HepG2 (cell line): ENCODE measurements at regions not wholly inside any gene's neighbourhood (a gene's known extent, or its start where the extent isn't known, plus 50 kb on each side); places are given as distances from the start of the nearest gene placed in this dataset.
"Not testable (repeated sequence)": the region's sequence is repeated elsewhere in the genome, so short reads cannot be mapped to it uniquely, and the experiment has no call there.

Experiments used
- KDM2A ChIP-seq: sonication (generic); formaldehyde crosslinking; IDR thresholded peaks from 2 replicates; pipeline ENCODE4 v1.4.0; 2020; ENCODE audit warnings: low read depth, missing genetic modification reagents, borderline replicate concordance
- ZBTB38 ChIP-seq: sonication (generic); formaldehyde crosslinking; IDR thresholded peaks from 2 replicates; pipeline ENCODE4 v1.5.1; 2020; ENCODE audit warnings: mild to moderate bottlenecking, missing genetic modification reagents
- TF ChIP-seq, protein P1 (sequence below), 2 experiments: fragments of 450-650 bp in 1 of 2; sonication (generic) in 1 of 2; formaldehyde crosslinking in 1 of 2; IDR thresholded peaks; 2 replicates each; pipeline versions ENCODE4 v1.6.1 to v1.8.0; 2016 to 2022; ENCODE audit warnings: antibody characterized with exemption in 1 of 2, mild to moderate bottlenecking in 1 of 2, missing genetic modification reagents in 1 of 2
- TF ChIP-seq, protein P2 (sequence below): sonication (generic); formaldehyde crosslinking; IDR thresholded peaks from 2 replicates; pipeline ENCODE4 v1.4.0; 2020; ENCODE audit warnings: missing genetic modification reagents
- TF ChIP-seq, protein P3 (sequence below): sonication (generic); formaldehyde crosslinking; IDR thresholded peaks from 2 replicates; pipeline ENCODE4 v1.4.0; 2020; ENCODE audit warnings: missing genetic modification reagents, borderline replicate concordance
- TF ChIP-seq, protein P4 (sequence below): IDR thresholded peaks from 2 replicates; pipeline ENCODE4 v1.6.1; 2016; ENCODE audit warnings: missing biosample characterization, missing genetic modification reagents, low read depth

DNA sequence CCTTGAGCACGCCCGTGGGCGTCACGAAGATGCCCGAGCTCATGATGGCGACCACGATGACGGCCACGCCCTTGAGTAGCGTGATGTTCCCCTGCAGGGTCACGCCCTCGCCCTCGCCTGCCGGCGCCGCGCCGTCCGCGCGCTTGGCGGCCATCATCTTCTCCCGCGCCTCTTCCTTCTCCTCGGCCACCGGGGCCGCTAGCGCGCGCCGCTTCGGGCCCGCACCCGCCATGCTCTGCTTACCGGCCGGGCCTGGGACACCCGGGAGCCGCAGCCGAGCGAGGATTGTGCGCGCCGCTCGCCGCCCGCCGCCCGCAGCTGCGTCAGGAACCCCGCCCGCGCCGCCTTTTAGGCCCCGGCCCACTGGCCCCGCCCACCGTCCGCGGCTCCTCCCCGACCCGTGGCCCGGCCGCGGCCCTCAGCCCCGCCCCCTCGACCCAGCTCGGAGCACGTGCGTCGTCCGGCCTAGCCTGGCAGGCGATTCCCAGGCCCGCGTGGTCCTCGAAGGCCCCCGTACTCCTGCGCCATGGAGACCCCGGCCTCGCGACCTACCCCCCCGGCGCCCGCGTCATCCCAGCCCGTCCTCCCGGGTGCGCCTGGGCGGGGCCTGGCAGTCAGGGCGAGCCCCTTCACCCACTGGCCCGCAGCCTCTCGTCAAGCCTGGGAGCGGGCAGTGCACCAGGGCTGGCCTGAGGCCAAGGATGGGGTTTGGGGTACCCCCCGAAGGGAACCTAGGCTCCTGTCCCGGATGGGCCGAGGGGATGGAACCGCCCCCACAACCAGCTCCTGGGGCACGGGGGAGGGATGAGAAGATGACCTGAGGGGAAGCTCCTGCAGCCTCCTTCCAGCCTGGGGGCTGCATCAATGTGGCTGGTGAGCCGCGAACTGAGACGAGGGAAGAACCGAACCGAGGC is 79.0 kb upstream of the METTL9 start (continued):
- TF ChIP-seq, protein P1, sequence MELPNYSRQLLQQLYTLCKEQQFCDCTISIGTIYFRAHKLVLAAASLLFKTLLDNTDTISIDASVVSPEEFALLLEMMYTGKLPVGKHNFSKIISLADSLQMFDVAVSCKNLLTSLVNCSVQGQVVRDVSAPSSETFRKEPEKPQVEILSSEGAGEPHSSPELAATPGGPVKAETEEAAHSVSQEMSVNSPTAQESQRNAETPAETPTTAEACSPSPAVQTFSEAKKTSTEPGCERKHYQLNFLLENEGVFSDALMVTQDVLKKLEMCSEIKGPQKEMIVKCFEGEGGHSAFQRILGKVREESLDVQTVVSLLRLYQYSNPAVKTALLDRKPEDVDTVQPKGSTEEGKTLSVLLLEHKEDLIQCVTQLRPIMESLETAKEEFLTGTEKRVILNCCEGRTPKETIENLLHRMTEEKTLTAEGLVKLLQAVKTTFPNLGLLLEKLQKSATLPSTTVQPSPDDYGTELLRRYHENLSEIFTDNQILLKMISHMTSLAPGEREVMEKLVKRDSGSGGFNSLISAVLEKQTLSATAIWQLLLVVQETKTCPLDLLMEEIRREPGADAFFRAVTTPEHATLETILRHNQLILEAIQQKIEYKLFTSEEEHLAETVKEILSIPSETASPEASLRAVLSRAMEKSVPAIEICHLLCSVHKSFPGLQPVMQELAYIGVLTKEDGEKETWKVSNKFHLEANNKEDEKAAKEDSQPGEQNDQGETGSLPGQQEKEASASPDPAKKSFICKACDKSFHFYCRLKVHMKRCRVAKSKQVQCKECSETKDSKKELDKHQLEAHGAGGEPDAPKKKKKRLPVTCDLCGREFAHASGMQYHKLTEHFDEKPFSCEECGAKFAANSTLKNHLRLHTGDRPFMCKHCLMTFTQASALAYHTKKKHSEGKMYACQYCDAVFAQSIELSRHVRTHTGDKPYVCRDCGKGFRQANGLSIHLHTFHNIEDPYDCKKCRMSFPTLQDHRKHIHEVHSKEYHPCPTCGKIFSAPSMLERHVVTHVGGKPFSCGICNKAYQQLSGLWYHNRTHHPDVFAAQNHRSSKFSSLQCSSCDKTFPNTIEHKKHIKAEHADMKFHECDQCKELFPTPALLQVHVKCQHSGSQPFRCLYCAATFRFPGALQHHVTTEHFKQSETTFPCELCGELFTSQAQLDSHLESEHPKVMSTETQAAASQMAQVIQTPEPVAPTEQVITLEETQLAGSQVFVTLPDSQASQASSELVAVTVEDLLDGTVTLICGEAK (IDR thresholded peaks at IDR 0.05): not testable (repeated sequence)
- TF ChIP-seq, protein P1 (CRISPR knock-in tag; IDR thresholded peaks at IDR 0.05): peak; percentile 94
- TF ChIP-seq ZBTB38 (CRISPR knock-in tag) (peak; percentile 98), KDM2A (CRISPR knock-in tag) (peak; percentile 97)
- TF ChIP-seq, protein P2, sequence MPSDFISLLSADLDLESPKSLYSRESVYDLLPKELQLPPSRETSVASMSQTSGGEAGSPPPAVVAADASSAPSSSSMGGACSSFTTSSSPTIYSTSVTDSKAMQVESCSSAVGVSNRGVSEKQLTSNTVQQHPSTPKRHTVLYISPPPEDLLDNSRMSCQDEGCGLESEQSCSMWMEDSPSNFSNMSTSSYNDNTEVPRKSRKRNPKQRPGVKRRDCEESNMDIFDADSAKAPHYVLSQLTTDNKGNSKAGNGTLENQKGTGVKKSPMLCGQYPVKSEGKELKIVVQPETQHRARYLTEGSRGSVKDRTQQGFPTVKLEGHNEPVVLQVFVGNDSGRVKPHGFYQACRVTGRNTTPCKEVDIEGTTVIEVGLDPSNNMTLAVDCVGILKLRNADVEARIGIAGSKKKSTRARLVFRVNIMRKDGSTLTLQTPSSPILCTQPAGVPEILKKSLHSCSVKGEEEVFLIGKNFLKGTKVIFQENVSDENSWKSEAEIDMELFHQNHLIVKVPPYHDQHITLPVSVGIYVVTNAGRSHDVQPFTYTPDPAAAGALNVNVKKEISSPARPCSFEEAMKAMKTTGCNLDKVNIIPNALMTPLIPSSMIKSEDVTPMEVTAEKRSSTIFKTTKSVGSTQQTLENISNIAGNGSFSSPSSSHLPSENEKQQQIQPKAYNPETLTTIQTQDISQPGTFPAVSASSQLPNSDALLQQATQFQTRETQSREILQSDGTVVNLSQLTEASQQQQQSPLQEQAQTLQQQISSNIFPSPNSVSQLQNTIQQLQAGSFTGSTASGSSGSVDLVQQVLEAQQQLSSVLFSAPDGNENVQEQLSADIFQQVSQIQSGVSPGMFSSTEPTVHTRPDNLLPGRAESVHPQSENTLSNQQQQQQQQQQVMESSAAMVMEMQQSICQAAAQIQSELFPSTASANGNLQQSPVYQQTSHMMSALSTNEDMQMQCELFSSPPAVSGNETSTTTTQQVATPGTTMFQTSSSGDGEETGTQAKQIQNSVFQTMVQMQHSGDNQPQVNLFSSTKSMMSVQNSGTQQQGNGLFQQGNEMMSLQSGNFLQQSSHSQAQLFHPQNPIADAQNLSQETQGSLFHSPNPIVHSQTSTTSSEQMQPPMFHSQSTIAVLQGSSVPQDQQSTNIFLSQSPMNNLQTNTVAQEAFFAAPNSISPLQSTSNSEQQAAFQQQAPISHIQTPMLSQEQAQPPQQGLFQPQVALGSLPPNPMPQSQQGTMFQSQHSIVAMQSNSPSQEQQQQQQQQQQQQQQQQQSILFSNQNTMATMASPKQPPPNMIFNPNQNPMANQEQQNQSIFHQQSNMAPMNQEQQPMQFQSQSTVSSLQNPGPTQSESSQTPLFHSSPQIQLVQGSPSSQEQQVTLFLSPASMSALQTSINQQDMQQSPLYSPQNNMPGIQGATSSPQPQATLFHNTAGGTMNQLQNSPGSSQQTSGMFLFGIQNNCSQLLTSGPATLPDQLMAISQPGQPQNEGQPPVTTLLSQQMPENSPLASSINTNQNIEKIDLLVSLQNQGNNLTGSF: peak; percentile 99
- TF ChIP-seq, protein P3, sequence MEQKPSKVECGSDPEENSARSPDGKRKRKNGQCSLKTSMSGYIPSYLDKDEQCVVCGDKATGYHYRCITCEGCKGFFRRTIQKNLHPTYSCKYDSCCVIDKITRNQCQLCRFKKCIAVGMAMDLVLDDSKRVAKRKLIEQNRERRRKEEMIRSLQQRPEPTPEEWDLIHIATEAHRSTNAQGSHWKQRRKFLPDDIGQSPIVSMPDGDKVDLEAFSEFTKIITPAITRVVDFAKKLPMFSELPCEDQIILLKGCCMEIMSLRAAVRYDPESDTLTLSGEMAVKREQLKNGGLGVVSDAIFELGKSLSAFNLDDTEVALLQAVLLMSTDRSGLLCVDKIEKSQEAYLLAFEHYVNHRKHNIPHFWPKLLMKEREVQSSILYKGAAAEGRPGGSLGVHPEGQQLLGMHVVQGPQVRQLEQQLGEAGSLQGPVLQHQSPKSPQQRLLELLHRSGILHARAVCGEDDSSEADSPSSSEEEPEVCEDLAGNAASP (CRISPR knock-in tag): peak; percentile 94
- TF ChIP-seq, protein P4, sequence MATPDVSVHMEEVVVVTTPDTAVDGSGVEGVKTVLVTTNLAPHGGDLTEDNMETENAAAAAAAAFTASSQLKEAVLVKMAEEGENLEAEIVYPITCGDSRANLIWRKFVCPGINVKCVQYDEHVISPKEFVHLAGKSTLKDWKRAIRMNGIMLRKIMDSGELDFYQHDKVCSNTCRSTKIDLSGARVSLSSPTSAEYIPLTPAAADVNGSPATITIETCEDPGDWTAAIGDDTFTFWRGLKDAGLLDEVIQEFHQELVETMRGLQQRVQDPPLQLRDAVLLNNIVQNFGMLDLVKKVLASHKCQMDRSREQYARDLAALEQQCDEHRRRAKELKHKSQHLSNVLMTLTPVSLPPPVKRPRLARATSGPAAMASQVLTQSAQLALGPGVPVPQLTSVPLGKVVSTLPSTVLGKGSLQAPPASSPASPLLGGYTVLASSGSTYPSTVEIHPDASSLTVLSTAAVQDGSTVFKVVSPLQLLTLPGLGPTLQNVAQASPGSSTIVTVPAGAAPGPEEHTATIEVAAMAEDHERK (CRISPR knock-in tag): peak; percentile 69
